IPS DF 6.9 (cell line): ENCODE measurements at regions not wholly inside any gene's neighbourhood (a gene's known extent, or its start where the extent isn't known, plus 50 kb on each side); places are given as distances from the start of the nearest gene placed in this dataset.
"Not testable (repeated sequence)": the region's sequence is repeated elsewhere in the genome, so short reads cannot be mapped to it uniquely, and the experiment has no call there.

Experiments used
- DNase-seq: peaks from one replicate; pipeline ENCODE4 v3.0.0-alpha.2; 2013; ENCODE audit warnings: low read depth, low spot score
- H3K27ac ChIP-seq: one replicate; pipeline ENCODE4 v1.5.1; 2013; ENCODE audit warnings: low read length, control low read depth
- H3K27me3 ChIP-seq: 2 replicates; pipeline ENCODE4 v1.6.1; 2013; ENCODE audit warnings: mild to moderate bottlenecking, low read length; ENCODE audit not compliant: control insufficient read depth, insufficient read depth
- H3K36me3 ChIP-seq: 2 replicates; pipeline ENCODE4 v1.6.1; 2013; ENCODE audit warnings: low read length; ENCODE audit not compliant: control insufficient read depth, insufficient read depth
- H3K4me1 ChIP-seq: 2 replicates; pipeline ENCODE4 v1.6.1; 2013; ENCODE audit warnings: low read length; ENCODE audit not compliant: control insufficient read depth, insufficient read depth
- H3K4me3 ChIP-seq: 2 replicates; pipeline ENCODE4 v1.5.1; 2013; ENCODE audit warnings: mild to moderate bottlenecking, low read length
- H3K9me3 ChIP-seq: 2 replicates; pipeline ENCODE4 v1.6.1; 2013; ENCODE audit warnings: low read length, inconsistent platforms; ENCODE audit not compliant: control insufficient read depth, insufficient read depth
- WGBS: extraction: QIAGEN DNeasy Blood & Tissue Kit; methylation state at CpG from one replicate; pipeline ENCODE4 v1.1.7; 2013; ENCODE audit warnings: mixed read lengths, missing lambda C conversion rate; ENCODE audit not compliant: insufficient read length, insufficient coverage; 5-methylcytosine and 5-hydroxymethylcytosine counted together

DNA sequence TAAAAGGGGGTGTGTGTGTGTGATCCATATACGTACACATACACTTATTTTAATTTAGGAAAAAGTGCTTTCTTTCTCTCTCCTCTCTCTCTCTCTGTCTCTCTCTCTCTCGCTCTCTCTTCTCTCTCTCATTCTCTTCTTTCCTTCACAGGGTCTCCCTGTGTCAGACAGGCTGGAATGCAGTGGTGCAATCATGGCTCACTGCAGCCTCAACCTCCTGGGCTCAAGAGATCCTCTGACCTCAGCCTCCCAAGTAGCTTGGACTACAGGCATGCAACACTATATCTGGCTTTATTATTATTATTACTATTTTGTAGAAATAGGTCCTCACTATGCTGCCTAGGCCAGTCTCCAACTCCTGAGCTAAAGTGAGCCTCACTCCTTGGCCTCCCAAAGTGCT, 51.6 kb upstream of the UNC93A start:
- H3K36me3 ChIP-seq: peaks cover 16% of the 10 kb centered on the region
- H3K4me3 ChIP-seq, H3K27ac ChIP-seq, DNase-seq, H3K27me3 ChIP-seq, H3K9me3 ChIP-seq: not testable (repeated sequence)
- no CpG with 5 or more reads among the region's 2 CpGs for WGBS
- H3K4me1 ChIP-seq: peaks cover 17% of the 10 kb centered on the region

DNA sequence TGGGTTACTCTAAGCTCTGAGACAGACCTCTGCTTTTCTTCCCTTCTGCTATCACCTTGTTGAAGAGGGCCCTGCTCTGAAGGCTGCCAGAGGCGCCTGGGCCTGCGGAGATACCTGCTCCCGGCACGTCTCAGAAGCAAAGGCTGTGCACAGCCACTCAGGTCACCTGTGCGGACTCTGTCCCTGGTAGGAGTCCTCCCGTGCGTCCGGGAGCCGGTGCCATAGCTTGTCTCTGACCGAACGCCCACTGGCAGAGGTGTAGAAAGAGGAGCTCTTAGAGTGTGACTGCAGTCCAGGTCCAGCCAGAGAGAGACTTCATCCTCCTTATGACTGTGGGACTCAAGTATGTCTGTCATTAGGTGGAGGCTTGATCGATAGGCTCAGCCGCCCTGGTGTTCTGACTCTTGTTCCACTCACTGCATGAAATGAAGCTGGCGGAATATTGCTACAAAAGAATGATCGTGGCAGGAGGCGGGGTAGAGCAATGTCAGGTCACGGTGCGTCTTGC, 51.0 kb upstream of the UNC93A start:
- H3K27ac ChIP-seq: no peak overlapping the region
- H3K27me3 ChIP-seq: no peaks in the 10 kb centered on the region
- no peaks in the 10 kb centered on the region for H3K9me3 ChIP-seq
- no peak for DNase-seq
- peaks cover 15% of the 10 kb centered on the region for H3K4me1 ChIP-seq
- no peak overlapping the region for H3K4me3 ChIP-seq
- WGBS: no CpG with 5 or more reads among the region's 18 CpGs
- peaks cover 14% of the 10 kb centered on the region for H3K36me3 ChIP-seq
